HEK293 (cell line): ENCODE measurements at regions not wholly inside any gene's neighbourhood (a gene's known extent, or its start where the extent isn't known, plus 50 kb on each side); places are given as distances from the start of the nearest gene placed in this dataset.

Experiments used
- CTCF ChIA-PET: fragments of 350-600 bp; formaldehyde crosslinking; extraction: SDS; loops from one replicate; lab custom pipeline; 2021; ENCODE audit warnings: antibody characterized with exemption; lab: Yijun Ruan, JAX
- POLR2A ChIA-PET: fragments of 300-600 bp; formaldehyde crosslinking; extraction: SDS; loops from one replicate; lab custom pipeline; 2020; ENCODE audit warnings: antibody characterized with exemption, inconsistent platforms; lab: Yijun Ruan, JAX
- H3K27ac ChIP-seq: fragments of 200-500 bp; sonication (Bioruptor generic); 2 replicates; pipeline ENCODE4 v1.5.1; 2014; ENCODE audit warnings: low read depth, low read length, control low read depth, inconsistent platforms; ENCODE audit errors: extremely low read depth
- H3K36me3 ChIP-seq, 2 experiments: fragments of 200-500 bp in 1 of 2; sonication (Bioruptor generic) in 1 of 2; 1 replicate in 1 of 2; 2 replicates in 1 of 2; pipeline ENCODE4 v1.5.1; 2014 to 2017; ENCODE audit warnings: inconsistent platforms in 2 of 2, low read length in 2 of 2; ENCODE audit not compliant: control insufficient read depth in 2 of 2, insufficient read depth in 1 of 2
- H3K4me1 ChIP-seq: fragments of 200-500 bp; sonication (Bioruptor generic); 2 replicates; pipeline ENCODE4 v1.5.1; 2014; ENCODE audit warnings: mild to moderate bottlenecking, low read length, inconsistent platforms; ENCODE audit not compliant: control insufficient read depth, insufficient read depth
- H3K4me3 ChIP-seq: 2 replicates; pipeline ENCODE4 v1.5.1; 2011; ENCODE audit warnings: low read depth, mild to moderate bottlenecking, control low read depth, low read length, moderate library complexity
- H3K9me3 ChIP-seq: fragments of 200-500 bp; sonication (Bioruptor generic); 2 replicates; pipeline ENCODE4 v1.5.1; 2014; ENCODE audit warnings: low read depth, low read length, inconsistent platforms; ENCODE audit not compliant: control insufficient read depth, insufficient read depth
- GLIS1 ChIP-seq: fragments of 450-650 bp; formaldehyde crosslinking; IDR thresholded peaks from 2 replicates; pipeline ENCODE4 v1.5.1; 2016; ENCODE audit warnings: missing biosample characterization, missing genetic modification characterization
- KLF9 ChIP-seq: fragments of 450-650 bp; formaldehyde crosslinking; IDR thresholded peaks from 2 replicates; pipeline ENCODE4 v1.5.1; 2016; ENCODE audit warnings: missing biosample characterization, missing genetic modification characterization, low read depth
- SP2 ChIP-seq: fragments of 450-650 bp; formaldehyde crosslinking; IDR thresholded peaks from 2 replicates; pipeline ENCODE4 v1.5.1; 2016; ENCODE audit warnings: missing biosample characterization, missing genetic modification characterization
- ZBTB21 ChIP-seq: fragments of 450-650 bp; formaldehyde crosslinking; IDR thresholded peaks from 2 replicates; pipeline ENCODE4 v1.5.1; 2017; ENCODE audit warnings: missing biosample characterization, missing genetic modification characterization
- ZBTB8A ChIP-seq: fragments of 450-650 bp; formaldehyde crosslinking; IDR thresholded peaks from 2 replicates; pipeline ENCODE4 v1.5.1; 2016; ENCODE audit warnings: missing biosample characterization, missing genetic modification characterization
- ZFP41 ChIP-seq: fragments of 450-650 bp; formaldehyde crosslinking; IDR thresholded peaks from 2 replicates; pipeline ENCODE4 v1.5.1; 2016; ENCODE audit warnings: missing biosample characterization, missing genetic modification characterization, borderline replicate concordance
- ZNF138 ChIP-seq: fragments of 450-650 bp; formaldehyde crosslinking; IDR thresholded peaks from 2 replicates; pipeline ENCODE4 v1.5.1; 2016; ENCODE audit warnings: missing biosample characterization, missing genetic modification characterization, borderline replicate concordance
- ZNF155 ChIP-seq: fragments of 450-650 bp; formaldehyde crosslinking; IDR thresholded peaks from 2 replicates; pipeline ENCODE4 v1.5.1; 2016; ENCODE audit warnings: missing biosample characterization, missing genetic modification characterization
- ZNF16 ChIP-seq: fragments of 450-650 bp; formaldehyde crosslinking; IDR thresholded peaks from 2 replicates; pipeline ENCODE4 v1.5.1; 2016; ENCODE audit warnings: low read depth, missing biosample characterization, missing genetic modification characterization
- ZNF169 ChIP-seq: fragments of 450-650 bp; formaldehyde crosslinking; IDR thresholded peaks from 2 replicates; pipeline ENCODE4 v1.5.1; 2016; ENCODE audit warnings: missing biosample characterization, missing genetic modification characterization
- ZNF184 ChIP-seq: fragments of 450-650 bp; IDR thresholded peaks from 2 replicates; pipeline ENCODE4 v1.5.1; 2018; ENCODE audit warnings: missing biosample characterization, mild to moderate bottlenecking, missing genetic modification characterization
- ZNF211 ChIP-seq: fragments of 450-650 bp; formaldehyde crosslinking; IDR thresholded peaks from 2 replicates; pipeline ENCODE4 v1.5.1; 2016; ENCODE audit warnings: low read depth, missing biosample characterization, missing genetic modification characterization
- ZNF23 ChIP-seq: fragments of 450-650 bp; formaldehyde crosslinking; IDR thresholded peaks from 2 replicates; pipeline ENCODE4 v1.5.1; 2016; ENCODE audit warnings: missing biosample characterization, missing genetic modification characterization, borderline replicate concordance
- ZNF302 ChIP-seq: fragments of 450-650 bp; formaldehyde crosslinking; IDR thresholded peaks from 2 replicates; pipeline ENCODE4 v1.5.1; 2016; ENCODE audit warnings: missing biosample characterization, missing genetic modification characterization, low read depth
- ZNF350 ChIP-seq: fragments of 450-650 bp; formaldehyde crosslinking; IDR thresholded peaks from 2 replicates; pipeline ENCODE4 v1.5.0; 2017; ENCODE audit warnings: missing biosample characterization, mild to moderate bottlenecking, missing genetic modification characterization
- ZNF48 ChIP-seq: fragments of 450-650 bp; formaldehyde crosslinking; IDR thresholded peaks from 2 replicates; pipeline ENCODE4 v1.5.1; 2016; ENCODE audit warnings: missing biosample characterization, missing genetic modification characterization
- ZNF501 ChIP-seq: fragments of 450-650 bp; formaldehyde crosslinking; IDR thresholded peaks from 2 replicates; pipeline ENCODE4 v1.5.1; 2016; ENCODE audit warnings: missing biosample characterization, missing genetic modification characterization
- ZNF558 ChIP-seq: fragments of 450-650 bp; formaldehyde crosslinking; IDR thresholded peaks from 2 replicates; pipeline ENCODE4 v1.5.1; 2016; ENCODE audit warnings: missing biosample characterization, missing genetic modification characterization
- ZNF660 ChIP-seq: fragments of 450-650 bp; IDR thresholded peaks from 2 replicates; pipeline ENCODE4 v1.5.1; 2018; ENCODE audit warnings: missing biosample characterization, mild to moderate bottlenecking, missing genetic modification characterization
- ZSCAN23 ChIP-seq: fragments of 450-650 bp; formaldehyde crosslinking; IDR thresholded peaks from 2 replicates; pipeline ENCODE4 v1.5.1; 2016; ENCODE audit warnings: missing biosample characterization, missing genetic modification characterization
- ZXDB ChIP-seq: fragments of 450-650 bp; formaldehyde crosslinking; IDR thresholded peaks from 2 replicates; pipeline ENCODE4 v1.5.1; 2016; ENCODE audit warnings: missing biosample characterization, missing genetic modification characterization
- TF ChIP-seq, protein P1 (sequence below): fragments of 450-650 bp; formaldehyde crosslinking; IDR thresholded peaks from 2 replicates; pipeline ENCODE4; 2016; ENCODE audit warnings: missing biosample characterization, missing genetic modification characterization
- TF ChIP-seq, protein P2 (sequence below): fragments of 450-650 bp; IDR thresholded peaks from 2 replicates; pipeline ENCODE4 v1.5.1; 2018; ENCODE audit warnings: missing biosample characterization, missing genetic modification characterization
- TF ChIP-seq, protein P3 (sequence below): fragments of 450-650 bp; formaldehyde crosslinking; IDR thresholded peaks from 2 replicates; pipeline ENCODE4 v1.5.1; 2016; ENCODE audit warnings: missing biosample characterization, missing genetic modification characterization
- TF ChIP-seq, protein P4 (sequence below): fragments of 450-650 bp; formaldehyde crosslinking; IDR thresholded peaks from 2 replicates; pipeline ENCODE4 v1.5.1; 2016; ENCODE audit warnings: missing biosample characterization, missing genetic modification characterization, low read depth

DNA sequence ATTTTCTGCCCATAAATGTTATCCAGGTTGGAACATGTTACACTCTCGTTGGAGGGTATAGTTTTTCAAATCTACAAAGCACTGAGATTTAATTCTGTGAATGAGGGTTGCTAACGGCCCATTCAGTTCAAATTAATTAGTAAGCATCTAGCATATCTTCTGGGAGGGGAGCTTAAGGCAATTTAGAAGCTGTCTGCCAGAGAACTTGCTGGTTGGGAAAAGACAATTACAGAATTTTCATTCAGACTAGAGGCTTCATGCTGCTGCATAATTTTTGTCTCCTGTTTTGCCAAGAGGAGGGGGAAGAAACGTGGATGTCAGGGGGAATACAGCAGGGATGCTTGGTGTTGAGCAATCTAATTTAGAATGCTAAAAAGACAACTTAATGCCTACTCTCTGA, 268.3 kb upstream of the FAM83B start:
- ChIA-PET CTCF (interaction anchor here (0.7 kb wide), 1 partner anchor 55 kb away, joined by 5 read pairs; no protein-coding TSS in a partner anchor), POLR2A (no interaction called here)
- H3K27ac ChIP-seq, result no peak overlapping the region
- H3K9me3 ChIP-seq, result no peaks in the 10 kb centered on the region
- H3K4me1 ChIP-seq, result no peaks in the 10 kb centered on the region
- H3K4me3 ChIP-seq, result no peak overlapping the region
- no peaks in the 10 kb centered on the region for H3K36me3 ChIP-seq
- no peak for TF ChIP-seq ZNF558
- TF ChIP-seq ZNF48 (tag by site-specific recombination), result no peak
- no peak for TF ChIP-seq ZNF169 (tag by site-specific recombination)
- no peak for TF ChIP-seq ZNF16
- TF ChIP-seq ZBTB21, result no peak
- TF ChIP-seq ZNF501 (tag by site-specific recombination), result no peak
- no peak for TF ChIP-seq ZNF23
- TF ChIP-seq, protein P1, sequence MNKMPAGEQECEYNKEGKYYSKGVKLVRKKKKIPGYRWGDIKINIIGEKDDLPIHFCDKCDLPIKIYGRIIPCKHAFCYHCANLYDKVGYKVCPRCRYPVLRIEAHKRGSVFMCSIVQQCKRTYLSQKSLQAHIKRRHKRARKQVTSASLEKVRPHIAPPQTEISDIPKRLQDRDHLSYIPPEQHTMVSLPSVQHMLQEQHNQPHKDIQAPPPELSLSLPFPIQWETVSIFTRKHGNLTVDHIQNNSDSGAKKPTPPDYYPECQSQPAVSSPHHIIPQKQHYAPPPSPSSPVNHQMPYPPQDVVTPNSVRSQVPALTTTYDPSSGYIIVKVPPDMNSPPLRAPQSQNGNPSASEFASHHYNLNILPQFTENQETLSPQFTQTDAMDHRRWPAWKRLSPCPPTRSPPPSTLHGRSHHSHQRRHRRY (tag by site-specific recombination), result no peak
- TF ChIP-seq KLF9 (tag by site-specific recombination), result no peak
- no peak for TF ChIP-seq ZBTB8A (tag by site-specific recombination)
- no peak for TF ChIP-seq ZFP41 (tag by site-specific recombination)
- TF ChIP-seq ZNF302 (tag by site-specific recombination), result no peak
- TF ChIP-seq ZNF660, result no peak
- TF ChIP-seq ZSCAN23 (tag by site-specific recombination), result no peak
- no peak for TF ChIP-seq ZNF155 (tag by site-specific recombination)
- no peak for TF ChIP-seq GLIS1
- TF ChIP-seq, protein P2, sequence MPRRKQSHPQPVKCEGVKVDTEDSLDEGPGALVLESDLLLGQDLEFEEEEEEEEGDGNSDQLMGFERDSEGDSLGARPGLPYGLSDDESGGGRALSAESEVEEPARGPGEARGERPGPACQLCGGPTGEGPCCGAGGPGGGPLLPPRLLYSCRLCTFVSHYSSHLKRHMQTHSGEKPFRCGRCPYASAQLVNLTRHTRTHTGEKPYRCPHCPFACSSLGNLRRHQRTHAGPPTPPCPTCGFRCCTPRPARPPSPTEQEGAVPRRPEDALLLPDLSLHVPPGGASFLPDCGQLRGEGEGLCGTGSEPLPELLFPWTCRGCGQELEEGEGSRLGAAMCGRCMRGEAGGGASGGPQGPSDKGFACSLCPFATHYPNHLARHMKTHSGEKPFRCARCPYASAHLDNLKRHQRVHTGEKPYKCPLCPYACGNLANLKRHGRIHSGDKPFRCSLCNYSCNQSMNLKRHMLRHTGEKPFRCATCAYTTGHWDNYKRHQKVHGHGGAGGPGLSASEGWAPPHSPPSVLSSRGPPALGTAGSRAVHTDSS, result no peak
- no peak for TF ChIP-seq ZNF184
- no peak for TF ChIP-seq ZNF211 (tag by site-specific recombination)

DNA sequence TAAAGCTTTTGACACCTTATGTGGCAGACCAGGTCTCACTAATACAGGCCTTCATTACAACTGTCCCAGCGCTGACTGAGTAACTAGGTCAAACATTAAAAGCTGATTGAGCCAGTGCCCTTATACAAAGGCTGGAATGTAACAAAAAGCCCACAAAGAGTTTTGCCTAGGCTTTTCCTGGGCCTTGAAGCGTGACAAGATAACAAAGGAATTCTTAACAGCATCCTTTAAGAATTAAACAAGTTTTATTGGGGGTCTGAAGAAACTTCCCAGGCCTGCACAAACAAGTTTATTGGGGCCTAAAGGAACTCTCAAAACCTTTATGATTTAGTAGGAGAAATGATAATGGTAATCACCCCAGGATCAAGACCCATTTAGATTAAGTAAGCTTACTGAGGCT, 267.6 kb upstream of the FAM83B start:
- Histone ChIP-seq H3K4me1 (no peaks in the 10 kb centered on the region), H3K4me3 (no peak overlapping the region), H3K27ac (no peak overlapping the region), H3K9me3 (no peaks in the 10 kb centered on the region), H3K36me3 (no peaks in the 10 kb centered on the region)
- CTCF ChIA-PET, result no interaction called here
- TF ChIP-seq ZNF350 (tag by site-specific recombination), result no peak
- TF ChIP-seq, protein P3, sequence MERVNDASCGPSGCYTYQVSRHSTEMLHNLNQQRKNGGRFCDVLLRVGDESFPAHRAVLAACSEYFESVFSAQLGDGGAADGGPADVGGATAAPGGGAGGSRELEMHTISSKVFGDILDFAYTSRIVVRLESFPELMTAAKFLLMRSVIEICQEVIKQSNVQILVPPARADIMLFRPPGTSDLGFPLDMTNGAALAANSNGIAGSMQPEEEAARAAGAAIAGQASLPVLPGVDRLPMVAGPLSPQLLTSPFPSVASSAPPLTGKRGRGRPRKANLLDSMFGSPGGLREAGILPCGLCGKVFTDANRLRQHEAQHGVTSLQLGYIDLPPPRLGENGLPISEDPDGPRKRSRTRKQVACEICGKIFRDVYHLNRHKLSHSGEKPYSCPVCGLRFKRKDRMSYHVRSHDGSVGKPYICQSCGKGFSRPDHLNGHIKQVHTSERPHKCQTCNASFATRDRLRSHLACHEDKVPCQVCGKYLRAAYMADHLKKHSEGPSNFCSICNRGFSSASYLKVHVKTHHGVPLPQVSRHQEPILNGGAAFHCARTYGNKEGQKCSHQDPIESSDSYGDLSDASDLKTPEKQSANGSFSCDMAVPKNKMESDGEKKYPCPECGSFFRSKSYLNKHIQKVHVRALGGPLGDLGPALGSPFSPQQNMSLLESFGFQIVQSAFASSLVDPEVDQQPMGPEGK (tag by site-specific recombination), result no peak
- no peak for TF ChIP-seq SP2 (tag by site-specific recombination)
- no peak for TF ChIP-seq KLF9 (tag by site-specific recombination)
- no peak for TF ChIP-seq ZNF138
- TF ChIP-seq, protein P4, sequence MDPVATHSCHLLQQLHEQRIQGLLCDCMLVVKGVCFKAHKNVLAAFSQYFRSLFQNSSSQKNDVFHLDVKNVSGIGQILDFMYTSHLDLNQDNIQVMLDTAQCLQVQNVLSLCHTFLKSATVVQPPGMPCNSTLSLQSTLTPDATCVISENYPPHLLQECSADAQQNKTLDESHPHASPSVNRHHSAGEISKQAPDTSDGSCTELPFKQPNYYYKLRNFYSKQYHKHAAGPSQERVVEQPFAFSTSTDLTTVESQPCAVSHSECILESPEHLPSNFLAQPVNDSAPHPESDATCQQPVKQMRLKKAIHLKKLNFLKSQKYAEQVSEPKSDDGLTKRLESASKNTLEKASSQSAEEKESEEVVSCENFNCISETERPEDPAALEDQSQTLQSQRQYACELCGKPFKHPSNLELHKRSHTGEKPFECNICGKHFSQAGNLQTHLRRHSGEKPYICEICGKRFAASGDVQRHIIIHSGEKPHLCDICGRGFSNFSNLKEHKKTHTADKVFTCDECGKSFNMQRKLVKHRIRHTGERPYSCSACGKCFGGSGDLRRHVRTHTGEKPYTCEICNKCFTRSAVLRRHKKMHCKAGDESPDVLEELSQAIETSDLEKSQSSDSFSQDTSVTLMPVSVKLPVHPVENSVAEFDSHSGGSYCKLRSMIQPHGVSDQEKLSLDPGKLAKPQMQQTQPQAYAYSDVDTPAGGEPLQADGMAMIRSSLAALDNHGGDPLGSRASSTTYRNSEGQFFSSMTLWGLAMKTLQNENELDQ (tag by site-specific recombination), result no peak
- TF ChIP-seq ZXDB (tag by site-specific recombination), result no peak
- POLR2A ChIA-PET, result no interaction called here
